Ishikawa (cell line): ENCODE measurements at regions not wholly inside any gene's neighbourhood (a gene's known extent, or its start where the extent isn't known, plus 50 kb on each side); places are given as distances from the start of the nearest gene placed in this dataset.

ENCODE experiments used
- CEBPB ChIP-seq: IDR thresholded peaks from 2 replicates; pipeline ENCODE4 v1.6.1; 2012
- CREB1 ChIP-seq: IDR thresholded peaks from 2 replicates; pipeline ENCODE4 v1.6.1; 2012; ENCODE audit warnings: low read depth
- EGR1 ChIP-seq: IDR thresholded peaks from 2 replicates; pipeline ENCODE4 v1.6.1; 2012
- EP300 ChIP-seq: IDR thresholded peaks from 2 replicates; pipeline ENCODE4 v1.6.1; 2012; ENCODE audit warnings: borderline replicate concordance
- NFIC ChIP-seq: IDR thresholded peaks from 2 replicates; pipeline ENCODE4 v1.6.1; 2012
- RAD21 ChIP-seq: IDR thresholded peaks from 2 replicates; pipeline ENCODE4 v1.6.1; 2012; ENCODE audit warnings: low read depth
- TAF1 ChIP-seq: IDR thresholded peaks from 2 replicates; pipeline ENCODE4 v1.6.1; 2012; ENCODE audit warnings: low read depth, mild to moderate bottlenecking
- TCF12 ChIP-seq: IDR thresholded peaks from 2 replicates; pipeline ENCODE4 v1.6.1; 2012; ENCODE audit warnings: low read depth
- TEAD4 ChIP-seq: IDR thresholded peaks from 2 replicates; pipeline ENCODE4 v1.6.1; 2012
- TF ChIP-seq, protein P1 (sequence below): IDR thresholded peaks from 2 replicates; pipeline ENCODE4 v1.6.1; 2012
- TF ChIP-seq, protein P2 (sequence below): IDR thresholded peaks from 2 replicates; pipeline ENCODE4 v1.6.1; 2012; ENCODE audit warnings: low read depth, mild to moderate bottlenecking
- TF ChIP-seq, protein P3 (sequence below): IDR thresholded peaks from 2 replicates; pipeline ENCODE4 v1.6.1; 2012

DNA sequence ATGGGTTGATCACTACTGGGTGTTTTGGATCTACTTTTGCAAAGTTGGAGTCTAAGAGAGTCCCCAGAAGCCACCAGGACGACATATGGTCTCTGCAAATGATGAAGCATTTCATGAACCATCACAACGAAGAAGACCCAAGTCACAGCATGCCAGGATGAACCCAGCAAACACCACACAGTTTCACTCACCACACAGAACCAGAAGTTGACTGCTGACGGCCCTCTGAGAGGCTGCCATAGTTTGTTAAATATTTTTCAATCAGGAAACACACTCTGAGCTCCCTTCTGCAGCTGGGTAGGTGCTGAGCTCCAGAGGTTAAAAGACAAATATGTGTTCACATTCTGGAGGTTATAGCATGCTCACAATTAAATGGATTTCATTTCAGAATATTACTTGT, 271.4 kb downstream of the DCDC2C start:
- TF ChIP-seq, protein P1, sequence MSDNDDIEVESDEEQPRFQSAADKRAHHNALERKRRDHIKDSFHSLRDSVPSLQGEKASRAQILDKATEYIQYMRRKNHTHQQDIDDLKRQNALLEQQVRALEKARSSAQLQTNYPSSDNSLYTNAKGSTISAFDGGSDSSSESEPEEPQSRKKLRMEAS = no peak
- no peak for TF ChIP-seq EP300
- TF ChIP-seq, protein P2, sequence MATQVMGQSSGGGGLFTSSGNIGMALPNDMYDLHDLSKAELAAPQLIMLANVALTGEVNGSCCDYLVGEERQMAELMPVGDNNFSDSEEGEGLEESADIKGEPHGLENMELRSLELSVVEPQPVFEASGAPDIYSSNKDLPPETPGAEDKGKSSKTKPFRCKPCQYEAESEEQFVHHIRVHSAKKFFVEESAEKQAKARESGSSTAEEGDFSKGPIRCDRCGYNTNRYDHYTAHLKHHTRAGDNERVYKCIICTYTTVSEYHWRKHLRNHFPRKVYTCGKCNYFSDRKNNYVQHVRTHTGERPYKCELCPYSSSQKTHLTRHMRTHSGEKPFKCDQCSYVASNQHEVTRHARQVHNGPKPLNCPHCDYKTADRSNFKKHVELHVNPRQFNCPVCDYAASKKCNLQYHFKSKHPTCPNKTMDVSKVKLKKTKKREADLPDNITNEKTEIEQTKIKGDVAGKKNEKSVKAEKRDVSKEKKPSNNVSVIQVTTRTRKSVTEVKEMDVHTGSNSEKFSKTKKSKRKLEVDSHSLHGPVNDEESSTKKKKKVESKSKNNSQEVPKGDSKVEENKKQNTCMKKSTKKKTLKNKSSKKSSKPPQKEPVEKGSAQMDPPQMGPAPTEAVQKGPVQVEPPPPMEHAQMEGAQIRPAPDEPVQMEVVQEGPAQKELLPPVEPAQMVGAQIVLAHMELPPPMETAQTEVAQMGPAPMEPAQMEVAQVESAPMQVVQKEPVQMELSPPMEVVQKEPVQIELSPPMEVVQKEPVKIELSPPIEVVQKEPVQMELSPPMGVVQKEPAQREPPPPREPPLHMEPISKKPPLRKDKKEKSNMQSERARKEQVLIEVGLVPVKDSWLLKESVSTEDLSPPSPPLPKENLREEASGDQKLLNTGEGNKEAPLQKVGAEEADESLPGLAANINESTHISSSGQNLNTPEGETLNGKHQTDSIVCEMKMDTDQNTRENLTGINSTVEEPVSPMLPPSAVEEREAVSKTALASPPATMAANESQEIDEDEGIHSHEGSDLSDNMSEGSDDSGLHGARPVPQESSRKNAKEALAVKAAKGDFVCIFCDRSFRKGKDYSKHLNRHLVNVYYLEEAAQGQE = no peak
- no peak for TF ChIP-seq EGR1
- no peak for TF ChIP-seq CEBPB
- TF ChIP-seq, protein P3, sequence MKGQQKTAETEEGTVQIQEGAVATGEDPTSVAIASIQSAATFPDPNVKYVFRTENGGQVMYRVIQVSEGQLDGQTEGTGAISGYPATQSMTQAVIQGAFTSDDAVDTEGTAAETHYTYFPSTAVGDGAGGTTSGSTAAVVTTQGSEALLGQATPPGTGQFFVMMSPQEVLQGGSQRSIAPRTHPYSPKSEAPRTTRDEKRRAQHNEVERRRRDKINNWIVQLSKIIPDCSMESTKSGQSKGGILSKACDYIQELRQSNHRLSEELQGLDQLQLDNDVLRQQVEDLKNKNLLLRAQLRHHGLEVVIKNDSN = no peak
- TF ChIP-seq TCF12 = no peak
- TF ChIP-seq CREB1 = no peak
- TF ChIP-seq TEAD4 = no peak
- no peak for TF ChIP-seq NFIC
- no peak for TF ChIP-seq RAD21
- TF ChIP-seq TAF1 = no peak
